Astrocyte (in vitro differentiated cells and primary cell): ENCODE measurements at regions not wholly inside any gene's neighbourhood (a gene's known extent, or its start where the extent isn't known, plus 50 kb on each side); places are given as distances from the start of the nearest gene placed in this dataset.
A peak's percentile ranks its signal among the peaks of the same experiment; 100 is the strongest.

Experiments used
- DNase-seq: peaks from one replicate; pipeline ENCODE4 v3.0.0-alpha.2; 2010; ENCODE audit warnings: low read depth
- FAIRE-seq: peaks from 2 replicates; lab custom pipeline; 2011; peaks lifted over from hg19 to GRCh38; lab: Jason Lieb, UNC
- H2AFZ ChIP-seq: 2 replicates; pipeline ENCODE4 v1.6.0; 2012; ENCODE audit warnings: low read depth, low read length, inconsistent platforms
- H3K27ac ChIP-seq: 2 replicates; pipeline ENCODE4 v1.5.1; 2011; ENCODE audit warnings: low read depth, low read length, inconsistent platforms
- H3K27me3 ChIP-seq: 2 replicates; pipeline ENCODE4 v1.6.0; 2011; ENCODE audit warnings: low read length, inconsistent platforms; ENCODE audit not compliant: insufficient read depth
- H3K36me3 ChIP-seq: 2 replicates; pipeline ENCODE4 v1.5.1; 2011; ENCODE audit warnings: low read length, inconsistent platforms; ENCODE audit not compliant: insufficient read depth
- H3K4me1 ChIP-seq: 2 replicates; pipeline ENCODE4 v1.5.1; 2011; ENCODE audit warnings: low read length, inconsistent platforms; ENCODE audit not compliant: insufficient read depth
- H3K4me2 ChIP-seq: 2 replicates; pipeline ENCODE4 v1.6.0; 2012; ENCODE audit warnings: low read length, inconsistent platforms
- H3K4me3 ChIP-seq: 2 replicates; pipeline ENCODE4 v1.5.1; 2011; ENCODE audit warnings: low read depth, mild to moderate bottlenecking, low read length, inconsistent platforms; ENCODE audit not compliant: insufficient read depth
- H3K79me2 ChIP-seq: 2 replicates; pipeline ENCODE4 v1.6.0; 2012; ENCODE audit warnings: mild to moderate bottlenecking, low read length, inconsistent platforms; ENCODE audit not compliant: insufficient read depth
- H3K9ac ChIP-seq: 2 replicates; pipeline ENCODE4 v1.6.0; 2012; ENCODE audit warnings: mild to moderate bottlenecking, low read length, inconsistent platforms
- H3K9me3 ChIP-seq: 2 replicates; pipeline ENCODE4 v1.5.1; 2012; ENCODE audit warnings: low read depth, mild to moderate bottlenecking, low read length, inconsistent platforms; ENCODE audit not compliant: insufficient read depth
- H4K20me1 ChIP-seq: 2 replicates; pipeline ENCODE4 v1.6.0; 2012; ENCODE audit warnings: low read length, inconsistent platforms; ENCODE audit not compliant: insufficient read depth
- H3K27ac Mint-ChIP-seq: one replicate; pipeline ENCODE4 v1.8.0; 2021; ENCODE audit warnings: mild to moderate bottlenecking, mixed read lengths; ENCODE audit not compliant: unreplicated experiment
- H3K27me3 Mint-ChIP-seq: one replicate; pipeline ENCODE4 v1.8.0; 2021; ENCODE audit warnings: low read depth, mixed read lengths; ENCODE audit not compliant: unreplicated experiment
- H3K36me3 Mint-ChIP-seq: one replicate; pipeline ENCODE4 v1.8.0; 2021; ENCODE audit warnings: low read depth, mixed read lengths; ENCODE audit not compliant: unreplicated experiment
- H3K4me1 Mint-ChIP-seq: one replicate; pipeline ENCODE4 v1.8.0; 2021; ENCODE audit warnings: low read depth, mixed read lengths; ENCODE audit not compliant: unreplicated experiment
- H3K4me3 Mint-ChIP-seq: one replicate; pipeline ENCODE4 v1.8.0; 2021; ENCODE audit warnings: mild to moderate bottlenecking, moderate library complexity, mixed read lengths; ENCODE audit not compliant: unreplicated experiment
- H3K9me3 Mint-ChIP-seq: one replicate; pipeline ENCODE4 v1.8.0; 2021; ENCODE audit warnings: mild to moderate bottlenecking, mixed read lengths; ENCODE audit not compliant: unreplicated experiment
- EZH2 ChIP-seq: IDR thresholded peaks from 2 replicates; pipeline ENCODE4 v1.6.1; 2012; ENCODE audit warnings: mild to moderate bottlenecking, low read length, inconsistent platforms; ENCODE audit not compliant: insufficient read depth
- TF ChIP-seq, protein P1 (sequence below): IDR thresholded peaks from 2 replicates; pipeline ENCODE4 v1.5.1; 2011; ENCODE audit warnings: low read depth, mild to moderate bottlenecking, inconsistent platforms, low read length, moderate library complexity; ENCODE audit not compliant: insufficient read depth

DNA sequence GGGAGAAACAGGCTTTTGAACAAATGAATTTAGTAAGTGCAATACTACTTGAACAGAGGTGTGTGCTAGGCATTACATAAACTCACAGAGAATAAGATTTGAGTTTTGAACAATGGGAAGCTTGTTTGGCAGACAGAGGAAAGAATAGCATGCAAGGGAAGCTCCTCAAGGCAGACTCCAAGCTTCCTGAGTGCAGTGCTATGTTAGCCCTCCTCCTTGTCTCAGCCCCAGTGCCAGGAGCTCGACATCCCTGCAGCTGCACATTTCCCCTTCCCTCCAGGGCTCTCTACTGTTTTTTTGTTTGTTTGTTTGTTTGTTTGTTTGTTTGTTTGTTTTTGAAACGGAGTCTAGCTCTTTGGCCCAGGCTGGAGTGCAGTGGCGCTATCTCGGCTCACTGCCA is 237.5 kb downstream of the IPMK start:
- no peaks in the 10 kb centered on the region for H3K36me3 ChIP-seq
- no peak overlapping the region for H3K27ac ChIP-seq
- Mint-ChIP-seq H3K36me3 (no peaks in the 10 kb centered on the region), H3K4me1 (peaks cover 29% of the 10 kb centered on the region), H3K27ac (peak overlapping the region; percentile 12), H3K4me3 (no peak overlapping the region), H3K9me3 (no peaks in the 10 kb centered on the region), H3K27me3 (no peaks in the 10 kb centered on the region)
- no peak overlapping the region for H3K4me2 ChIP-seq
- TF ChIP-seq EZH2 = no peak
- TF ChIP-seq, protein P1, sequence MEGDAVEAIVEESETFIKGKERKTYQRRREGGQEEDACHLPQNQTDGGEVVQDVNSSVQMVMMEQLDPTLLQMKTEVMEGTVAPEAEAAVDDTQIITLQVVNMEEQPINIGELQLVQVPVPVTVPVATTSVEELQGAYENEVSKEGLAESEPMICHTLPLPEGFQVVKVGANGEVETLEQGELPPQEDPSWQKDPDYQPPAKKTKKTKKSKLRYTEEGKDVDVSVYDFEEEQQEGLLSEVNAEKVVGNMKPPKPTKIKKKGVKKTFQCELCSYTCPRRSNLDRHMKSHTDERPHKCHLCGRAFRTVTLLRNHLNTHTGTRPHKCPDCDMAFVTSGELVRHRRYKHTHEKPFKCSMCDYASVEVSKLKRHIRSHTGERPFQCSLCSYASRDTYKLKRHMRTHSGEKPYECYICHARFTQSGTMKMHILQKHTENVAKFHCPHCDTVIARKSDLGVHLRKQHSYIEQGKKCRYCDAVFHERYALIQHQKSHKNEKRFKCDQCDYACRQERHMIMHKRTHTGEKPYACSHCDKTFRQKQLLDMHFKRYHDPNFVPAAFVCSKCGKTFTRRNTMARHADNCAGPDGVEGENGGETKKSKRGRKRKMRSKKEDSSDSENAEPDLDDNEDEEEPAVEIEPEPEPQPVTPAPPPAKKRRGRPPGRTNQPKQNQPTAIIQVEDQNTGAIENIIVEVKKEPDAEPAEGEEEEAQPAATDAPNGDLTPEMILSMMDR = no peak
- no peaks in the 10 kb centered on the region for H4K20me1 ChIP-seq
- H3K4me1 ChIP-seq = peaks cover 7% of the 10 kb centered on the region
- no peak overlapping the region for H3K4me3 ChIP-seq
- no peak overlapping the region for H3K9ac ChIP-seq
- FAIRE-seq (no peak), DNase-seq (no peak)
- no peak overlapping the region for H2AFZ ChIP-seq
- no peaks in the 10 kb centered on the region for H3K27me3 ChIP-seq
- no peaks in the 10 kb centered on the region for H3K9me3 ChIP-seq
- H3K79me2 ChIP-seq = no peaks in the 10 kb centered on the region

DNA sequence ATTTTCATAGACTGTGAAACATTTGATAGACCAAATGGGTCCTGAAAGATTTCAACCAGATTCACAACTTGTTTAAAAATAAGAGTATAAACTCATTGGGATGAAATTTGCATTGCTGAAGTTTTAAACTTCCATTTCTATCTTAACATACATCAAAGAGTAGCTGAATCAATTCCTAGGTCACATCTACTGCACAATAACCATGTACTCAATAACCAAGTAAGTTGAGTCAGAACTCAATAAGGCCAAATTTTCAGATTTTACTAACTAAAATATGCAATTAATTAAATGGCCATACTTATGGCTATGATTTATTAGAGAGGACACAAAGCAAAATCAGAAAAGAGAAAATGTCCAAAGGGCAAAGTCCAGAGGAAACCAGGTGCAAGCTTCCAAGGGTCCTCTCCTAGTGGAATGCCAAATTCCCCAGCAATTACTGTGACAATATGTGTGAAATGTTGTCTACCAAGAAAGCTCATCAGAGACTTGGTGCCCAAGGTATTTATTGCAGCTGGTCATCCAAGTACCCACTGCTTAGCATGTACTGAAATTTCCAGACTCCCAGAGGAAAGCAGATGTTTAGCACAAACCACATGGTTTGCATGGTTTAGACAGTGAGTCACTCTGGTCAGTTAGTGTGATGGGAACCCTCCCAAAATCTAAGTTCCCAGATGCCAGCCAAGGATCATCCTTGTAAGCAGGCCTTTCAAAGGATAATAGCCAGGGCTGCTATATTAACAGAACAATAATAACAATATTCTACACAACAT is 238.9 kb downstream of the IPMK start:
- DNase-seq (peak; percentile 86), FAIRE-seq (peak; percentile 99)
- H3K27me3 ChIP-seq = no peaks in the 10 kb centered on the region
- H3K4me1 ChIP-seq = peaks cover 13% of the 10 kb centered on the region
- peaks cover 33% of the 10 kb centered on the region for H3K4me1 Mint-ChIP-seq
- peak overlapping the region; percentile 12 for H3K4me2 ChIP-seq
- H3K27me3 Mint-ChIP-seq = no peaks in the 10 kb centered on the region
- TF ChIP-seq, protein P1 = no peak
- TF ChIP-seq EZH2 = no peak
- H3K79me2 ChIP-seq = no peaks in the 10 kb centered on the region
- H3K27ac Mint-ChIP-seq = peak overlapping the region; percentile 70
- no peak overlapping the region for H3K27ac ChIP-seq
- H3K36me3 Mint-ChIP-seq = no peaks in the 10 kb centered on the region
- no peak overlapping the region for H3K4me3 Mint-ChIP-seq
- no peaks in the 10 kb centered on the region for H3K9me3 Mint-ChIP-seq
- no peak overlapping the region for H3K4me3 ChIP-seq
- H3K36me3 ChIP-seq = no peaks in the 10 kb centered on the region
- no peak overlapping the region for H2AFZ ChIP-seq
- H3K9me3 ChIP-seq = no peaks in the 10 kb centered on the region
- no peaks in the 10 kb centered on the region for H4K20me1 ChIP-seq
- H3K9ac ChIP-seq = no peak overlapping the region

DNA sequence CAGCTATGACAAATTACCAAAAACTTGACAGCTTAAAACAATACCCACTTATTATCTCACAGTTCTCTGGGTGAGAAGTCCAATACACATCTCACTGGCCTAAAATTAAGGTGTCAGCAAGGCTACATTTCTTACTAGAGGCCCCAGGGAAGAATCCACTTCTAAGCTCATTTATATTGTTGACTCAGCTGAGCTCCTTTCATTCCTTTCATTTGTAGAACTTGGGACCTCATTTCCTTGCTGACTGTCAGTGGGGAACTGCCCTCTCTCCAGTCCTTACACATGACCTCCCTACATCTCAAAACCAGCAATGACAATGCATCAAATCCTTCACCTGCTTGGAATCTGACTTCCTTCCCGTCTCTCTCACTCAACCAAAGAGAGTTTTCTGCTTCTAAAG is 240.3 kb downstream of the IPMK start:
- Histone ChIP-seq H3K4me1 (peaks cover 23% of the 10 kb centered on the region), H3K4me2 (no peak overlapping the region), H3K27me3 (no peaks in the 10 kb centered on the region), H3K9ac (no peak overlapping the region), H3K4me3 (no peak overlapping the region), H3K27ac (no peak overlapping the region), H2AFZ (no peak overlapping the region), H3K9me3 (no peaks in the 10 kb centered on the region), H3K36me3 (no peaks in the 10 kb centered on the region), H4K20me1 (no peaks in the 10 kb centered on the region), H3K79me2 (no peaks in the 10 kb centered on the region)
- Mint-ChIP-seq H3K27ac (peak overlapping the region; percentile 87), H3K4me1 (peaks cover 45% of the 10 kb centered on the region), H3K4me3 (no peak overlapping the region), H3K36me3 (no peaks in the 10 kb centered on the region), H3K27me3 (no peaks in the 10 kb centered on the region), H3K9me3 (no peaks in the 10 kb centered on the region)
- DNase-seq (peak; percentile 38), FAIRE-seq (no peak)
- no peak for TF ChIP-seq EZH2
